Fibroblast of villous mesenchyme (primary cell): ENCODE measurements at regions not wholly inside any gene's neighbourhood (a gene's known extent, or its start where the extent isn't known, plus 50 kb on each side); places are given as distances from the start of the nearest gene placed in this dataset.

Experiments used
- DNase-seq: peaks from one replicate; pipeline ENCODE4 v3.0.0-alpha.2; 2010; ENCODE audit warnings: low read depth
- H3K4me3 ChIP-seq: 2 replicates; pipeline ENCODE4 v1.5.1; 2011; ENCODE audit warnings: low read depth, mild to moderate bottlenecking, low read length
- CTCF ChIP-seq: IDR thresholded peaks from 2 replicates; pipeline ENCODE4 v1.5.1; 2012; ENCODE audit warnings: low read depth, mild to moderate bottlenecking, low read length; ENCODE audit not compliant: insufficient read depth

GRCh38 chr9:89837934-89838310 lies 233.1 kb downstream of the GADD45G start:
- no peak for TF ChIP-seq CTCF
- no peak overlapping the region for H3K4me3 ChIP-seq
- no peak for DNase-seq

GRCh38 chr9:89838621-89839020 lies 233.8 kb downstream of the GADD45G start:
- no peak for DNase-seq
- no peak for TF ChIP-seq CTCF
- no peak overlapping the region for H3K4me3 ChIP-seq

- no peak for DNase-seq
- TF ChIP-seq CTCF: no peak
- H3K4me3 ChIP-seq: no peak overlapping the region
Observed at GRCh38 chr9:89839449-89839848, 234.6 kb downstream of the GADD45G start.

- TF ChIP-seq CTCF: no peak
- no peak overlapping the region for H3K4me3 ChIP-seq
Observed at GRCh38 chr9:89839952-89840351, 235.1 kb downstream of the GADD45G start.

GRCh38 chr9:89841456-89841855 lies 236.6 kb downstream of the GADD45G start:
- no peak overlapping the region for H3K4me3 ChIP-seq
- no peak for DNase-seq
- TF ChIP-seq CTCF: no peak

More at GRCh38 chr9:89839952-89840351, 235.1 kb downstream of the GADD45G start:
- no peak for DNase-seq

- H3K4me3 ChIP-seq: no peak overlapping the region
- no peak for DNase-seq
- no peak for TF ChIP-seq CTCF
Observed at GRCh38 chr9:89842267-89842768, 237.5 kb downstream of the GADD45G start.

- TF ChIP-seq CTCF: no peak
- DNase-seq: no peak
- no peak overlapping the region for H3K4me3 ChIP-seq
Observed at GRCh38 chr9:89843074-89843473, 238.3 kb downstream of the GADD45G start.
